GM19455 (cell line): ENCODE measurements at regions not wholly inside any gene's neighbourhood (a gene's known extent, or its start where the extent isn't known, plus 50 kb on each side); places are given as distances from the start of the nearest gene placed in this dataset.
A peak's percentile ranks its signal among the peaks of the same experiment; 100 is the strongest.
"Not testable (repeated sequence)": the region's sequence is repeated elsewhere in the genome, so short reads cannot be mapped to it uniquely, and the experiment has no call there.

Source experiments
- ATAC-seq: cut with Tn5 transposase; IDR thresholded peaks from one replicate; pipeline ENCODE4 v1.9.1; 2021; ENCODE audit not compliant: unreplicated experiment

DNA sequence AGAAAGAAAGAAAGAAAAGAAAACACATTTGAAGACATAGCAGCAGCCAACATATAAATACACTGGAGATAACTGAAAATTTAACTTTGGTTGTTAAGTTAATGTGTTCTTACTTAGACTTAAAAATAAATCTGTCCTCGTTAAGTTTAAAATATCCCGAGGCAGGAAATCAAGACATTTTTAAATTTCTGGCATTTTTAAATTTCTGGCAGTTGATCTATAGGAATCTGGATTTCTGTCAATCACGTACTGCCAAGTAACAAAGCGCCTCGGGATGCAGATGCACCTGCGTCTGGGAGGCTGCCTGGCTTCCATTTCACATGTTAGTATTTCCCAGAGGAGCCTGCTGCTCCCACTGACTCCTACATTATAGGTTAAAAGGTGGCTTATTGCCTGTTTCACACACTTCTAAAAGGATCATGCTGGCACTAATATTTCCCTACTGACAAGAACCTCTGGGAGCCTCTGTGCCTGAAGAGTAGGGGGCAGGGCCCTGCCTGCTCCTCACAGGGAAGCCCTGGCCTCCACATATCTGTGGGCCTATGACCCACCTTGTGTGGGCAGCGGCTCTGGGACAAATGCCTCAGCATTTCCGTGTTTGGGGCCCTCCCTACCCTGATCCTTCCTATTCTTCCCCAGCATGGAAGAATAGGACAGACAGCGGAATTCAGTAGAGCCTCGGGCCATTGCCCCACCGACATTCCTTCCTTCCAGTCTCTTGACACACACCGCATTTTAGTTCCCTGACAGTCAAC lies 62.8 kb upstream of the ATP12A start:
- no peak for ATAC-seq

DNA sequence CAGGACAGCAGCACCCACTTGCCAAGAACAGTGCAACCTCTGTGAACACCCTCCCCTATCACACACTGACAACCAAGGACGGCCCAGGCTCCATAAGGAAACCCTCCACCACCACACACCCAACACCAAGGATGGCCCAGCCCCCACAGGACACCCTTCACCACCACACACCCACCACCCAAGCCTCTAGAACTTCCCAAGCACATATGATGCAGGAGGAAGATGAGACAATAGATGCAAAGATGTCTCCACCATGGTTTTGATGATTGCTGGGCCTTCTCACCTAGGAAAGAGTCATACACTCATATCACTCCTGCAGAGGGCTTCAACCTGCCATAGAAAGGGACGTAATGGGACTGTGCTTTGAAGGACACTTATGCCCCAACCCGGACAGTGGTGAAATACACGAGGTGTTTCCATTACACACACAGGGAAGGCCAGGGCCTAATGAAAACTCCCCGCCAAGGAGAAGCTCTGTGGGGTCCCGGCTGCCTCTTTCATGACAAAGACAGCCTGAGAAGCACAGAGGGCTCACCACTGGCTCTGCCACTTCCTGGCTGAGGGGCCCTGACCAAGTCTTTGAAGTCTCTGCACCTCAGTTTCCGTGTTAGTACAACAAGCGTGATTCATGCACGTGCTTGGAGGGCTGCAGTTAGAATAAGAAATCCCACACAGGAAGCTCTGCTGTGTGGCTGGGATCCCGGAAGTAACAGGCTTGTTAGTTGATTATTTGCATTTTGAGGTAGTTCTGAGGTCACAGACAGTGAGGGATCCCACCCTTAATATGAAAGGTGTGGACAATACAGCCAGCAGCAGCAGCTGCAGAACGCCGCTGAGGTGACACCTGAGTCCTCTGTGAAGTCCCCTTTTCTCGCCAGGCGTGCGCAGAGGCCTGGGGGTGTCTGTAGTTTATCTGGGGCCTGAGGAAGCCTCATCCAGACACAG lies 61.9 kb upstream of the ATP12A start:
- ATAC-seq, result no peak

DNA sequence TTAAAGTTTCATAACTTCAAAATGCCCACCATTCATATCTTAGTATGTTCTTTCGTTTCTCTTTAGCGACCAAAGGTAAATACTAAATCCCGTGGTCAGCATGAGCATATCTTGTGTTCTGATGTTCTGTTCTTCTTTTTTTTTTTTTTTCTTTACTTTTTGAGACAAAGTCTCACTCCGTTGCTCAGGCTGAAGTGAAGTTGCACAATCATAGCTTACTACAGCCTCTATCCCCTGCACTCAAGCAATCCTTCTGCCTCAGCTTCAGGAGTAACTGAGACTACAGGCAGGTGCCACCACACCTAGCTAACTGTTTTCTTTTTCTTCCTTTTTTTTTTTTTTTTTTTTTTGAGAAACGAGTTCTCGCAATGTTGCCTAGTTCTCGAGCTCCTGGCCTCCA lies 60.9 kb upstream of the ATP12A start:
- no peak for ATAC-seq

DNA sequence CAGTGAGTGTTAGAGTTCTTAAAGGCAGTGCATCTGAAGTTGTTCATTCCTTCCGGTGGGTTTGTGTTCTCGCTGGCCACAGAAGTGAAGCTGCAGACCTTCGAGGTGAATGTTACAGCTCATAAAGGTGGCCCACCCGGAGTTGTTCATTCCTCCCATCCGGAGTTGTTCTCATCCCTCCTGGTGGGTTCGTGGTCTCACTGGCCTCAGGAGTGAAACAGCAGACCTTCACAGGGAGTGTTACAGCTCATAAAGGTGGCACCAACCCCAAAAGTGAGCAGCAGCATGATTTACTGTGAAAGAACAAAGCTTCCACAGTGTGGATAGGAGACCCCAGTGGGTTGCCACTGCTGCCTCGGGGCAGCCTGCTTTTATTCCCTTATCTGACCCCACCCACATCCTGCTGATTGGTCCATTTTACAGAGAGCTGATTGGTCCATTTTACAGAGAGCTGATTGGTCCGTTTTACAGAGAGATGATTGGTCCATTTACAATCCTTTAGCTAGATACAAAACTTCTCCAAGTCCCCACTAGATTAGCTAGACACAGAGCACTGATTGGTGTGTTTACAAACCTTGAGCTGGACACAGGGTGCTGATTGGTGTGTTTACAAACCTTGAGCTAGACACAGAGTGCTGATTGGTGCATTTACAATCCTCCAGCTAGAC lies 57.6 kb upstream of the ATP12A start:
- ATAC-seq, result not testable (repeated sequence)

DNA sequence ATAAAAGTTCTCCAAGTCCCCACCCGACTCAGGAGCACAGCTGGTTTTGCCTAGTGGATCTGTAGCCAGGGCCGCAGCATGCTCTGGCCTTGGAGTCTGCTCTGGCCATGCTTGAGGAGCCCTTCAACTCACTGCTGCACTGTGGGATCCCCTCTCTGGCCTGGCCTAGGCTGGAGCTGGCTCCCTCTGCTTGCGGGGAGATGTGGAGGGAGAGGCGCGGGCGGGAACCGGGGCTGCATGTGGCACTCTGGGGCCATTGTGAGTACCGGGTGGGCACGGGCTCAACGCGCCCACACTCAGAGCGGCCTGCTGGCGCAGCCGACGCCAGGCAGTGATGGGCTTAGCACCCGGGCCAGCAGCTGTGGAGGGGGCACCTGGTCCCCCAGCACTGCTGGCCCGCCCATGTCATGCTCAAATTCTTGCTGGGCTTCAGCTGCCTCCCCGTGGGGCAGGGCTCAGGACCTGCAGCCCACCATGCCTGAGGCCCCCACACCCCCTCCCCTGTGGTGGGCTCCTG lies 57.0 kb upstream of the ATP12A start:
- ATAC-seq, result no peak

DNA sequence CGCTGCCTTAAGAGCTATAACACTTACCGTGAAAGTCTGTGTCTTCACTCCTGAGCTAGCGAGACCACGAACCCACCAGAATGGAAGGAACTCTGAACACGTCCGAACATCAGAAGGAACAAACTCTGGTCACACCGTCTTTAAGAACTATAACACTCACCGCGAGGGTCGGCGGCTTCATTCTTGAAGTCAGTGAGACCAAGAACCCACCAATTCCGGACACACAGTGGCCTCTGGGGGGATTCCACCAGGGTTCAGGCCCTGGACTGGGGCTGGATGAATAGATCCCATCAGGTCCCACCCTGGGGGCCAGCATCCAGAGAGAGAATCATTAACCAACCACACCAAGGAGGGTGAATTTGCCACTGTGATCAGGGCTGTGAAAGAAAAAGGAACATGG lies 55.8 kb upstream of the ATP12A start:
- no peak for ATAC-seq

DNA sequence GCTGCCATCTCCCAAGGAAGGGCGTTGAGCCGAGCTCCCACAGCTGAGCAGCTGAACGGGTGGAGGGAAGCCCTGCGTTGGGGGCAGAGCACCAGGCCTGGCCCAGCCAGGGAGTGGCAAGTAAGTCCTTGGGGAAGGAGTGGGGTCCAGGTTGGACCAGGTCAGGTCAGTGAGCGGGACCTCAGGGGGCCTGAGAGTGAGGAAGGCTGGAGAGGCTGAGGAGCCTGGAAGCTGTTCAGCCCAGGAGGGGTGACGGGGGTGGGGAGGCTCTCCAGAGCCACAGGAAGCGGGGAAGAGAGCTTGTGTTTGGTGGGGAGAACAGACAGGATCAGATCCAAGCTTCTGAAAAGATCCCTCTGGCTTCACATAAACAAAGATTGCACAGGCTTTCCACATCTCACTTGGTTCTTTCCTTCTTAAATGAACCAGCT lies 55.4 kb upstream of the ATP12A start:
- no peak for ATAC-seq

DNA sequence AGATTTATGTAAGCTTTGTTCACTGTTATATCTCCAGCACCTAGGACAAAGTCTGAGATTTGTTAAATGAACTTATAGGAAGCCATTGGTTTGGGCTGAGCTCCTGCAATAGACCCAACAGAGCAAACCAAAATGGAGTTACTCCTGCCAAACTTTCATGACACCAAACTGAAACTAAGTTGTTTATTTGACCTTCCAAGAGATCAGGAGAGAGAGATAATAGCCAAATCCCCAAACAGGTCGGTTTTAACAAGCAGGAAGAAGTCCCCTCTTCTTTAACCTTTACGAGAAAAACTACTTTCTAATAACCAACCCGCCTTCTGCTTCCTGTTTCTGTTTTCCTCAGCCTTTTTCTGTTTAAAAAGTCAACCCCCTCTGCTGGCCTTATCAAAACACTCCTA lies 54.9 kb upstream of the ATP12A start:
- peak; percentile 56 for ATAC-seq

DNA sequence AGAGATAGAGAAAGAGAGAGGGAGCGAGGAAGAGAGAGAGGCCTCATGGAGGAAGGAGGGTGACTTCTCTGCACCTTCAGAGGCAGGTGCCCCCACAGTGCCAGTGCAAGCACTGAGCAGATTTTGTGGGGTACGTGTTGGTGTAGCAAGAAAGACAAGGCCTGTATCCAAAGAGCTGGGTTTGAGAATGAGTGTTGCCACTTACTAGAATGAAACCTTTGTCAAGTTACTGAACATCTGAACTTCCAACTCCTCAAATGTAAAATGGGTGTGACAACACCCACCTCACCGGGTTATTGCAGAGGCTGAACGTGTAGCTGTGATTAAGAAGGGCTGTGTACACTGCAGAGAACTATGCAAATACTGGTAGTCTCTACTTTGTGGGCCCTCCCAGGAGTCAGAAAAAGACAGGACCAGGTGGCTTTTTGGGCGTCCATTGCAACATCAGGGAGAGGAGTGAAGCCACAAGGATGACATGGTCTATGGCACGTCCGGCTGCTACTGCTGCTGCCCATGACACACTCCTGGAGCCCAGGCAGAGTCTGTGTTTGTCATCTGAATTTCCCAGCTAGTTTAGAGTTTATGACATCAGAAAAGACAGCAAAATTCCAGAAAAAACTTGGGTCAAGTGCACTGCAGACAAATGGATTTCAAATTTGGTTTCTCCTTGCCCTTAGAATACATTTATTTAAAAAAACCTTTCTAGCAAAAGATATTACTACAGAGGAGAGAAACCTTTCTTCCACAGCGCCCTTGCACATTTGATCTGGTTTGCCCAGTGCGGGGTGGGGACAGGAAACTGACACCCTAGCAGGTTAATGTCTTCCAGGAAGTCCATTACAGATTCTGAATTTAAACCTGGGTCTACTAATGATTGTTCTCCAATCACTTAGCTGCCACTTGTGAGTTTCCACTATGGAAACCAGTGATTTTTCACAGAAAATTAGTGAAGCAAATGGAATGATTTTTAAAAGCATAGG lies 54.0 kb upstream of the ATP12A start:
- peak; percentile 71 for ATAC-seq

DNA sequence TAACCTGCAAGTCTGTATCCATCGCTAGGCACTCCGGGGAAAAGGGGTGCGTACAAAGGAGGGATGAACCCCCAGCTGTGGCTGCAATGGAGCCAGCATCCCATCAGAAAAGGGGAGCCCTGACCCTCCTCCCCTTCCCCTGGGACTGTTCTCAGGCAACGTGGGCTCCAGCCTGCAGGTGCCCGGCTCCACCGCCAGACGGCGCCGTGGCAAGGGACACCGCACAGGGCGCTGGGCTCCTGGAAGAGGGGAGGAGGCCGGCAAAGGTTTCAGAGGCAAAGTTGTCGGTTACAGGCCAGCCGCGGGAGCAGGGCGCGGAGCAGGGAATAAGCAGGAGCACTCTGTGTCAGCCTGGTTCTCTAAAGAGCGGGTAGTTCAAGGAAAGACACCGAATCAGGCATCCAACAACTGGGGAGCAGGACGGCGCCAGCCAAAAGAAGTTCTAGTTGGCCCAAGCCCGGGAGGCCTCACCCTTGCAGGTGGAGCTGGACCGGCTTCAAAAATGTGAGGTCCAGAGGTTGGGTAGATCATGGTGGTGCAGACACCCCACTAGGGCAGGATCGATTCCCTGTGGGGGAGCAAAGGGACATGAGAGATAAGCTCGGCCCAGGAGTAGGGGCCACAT lies 53.0 kb upstream of the ATP12A start:
- no peak for ATAC-seq

DNA sequence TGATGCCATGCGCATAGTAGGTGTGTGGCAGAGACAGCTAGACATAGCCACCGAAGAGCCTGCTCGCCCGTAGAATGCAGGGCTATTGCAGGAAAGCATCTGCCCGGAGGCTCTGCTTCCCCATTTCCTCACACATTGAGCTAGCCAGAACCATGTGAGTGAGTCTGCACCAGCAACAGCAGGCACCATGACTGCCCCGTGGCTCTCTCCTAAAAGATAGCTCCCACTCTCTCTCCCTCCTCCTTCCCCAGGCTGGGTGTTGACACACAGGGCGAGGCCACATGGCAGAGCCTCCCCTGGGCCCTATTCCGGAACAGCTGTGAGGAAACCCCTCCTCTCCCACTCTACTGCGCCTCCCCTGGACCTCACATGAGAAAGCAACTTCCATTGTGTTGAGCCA lies 52.3 kb upstream of the ATP12A start:
- no peak for ATAC-seq

DNA sequence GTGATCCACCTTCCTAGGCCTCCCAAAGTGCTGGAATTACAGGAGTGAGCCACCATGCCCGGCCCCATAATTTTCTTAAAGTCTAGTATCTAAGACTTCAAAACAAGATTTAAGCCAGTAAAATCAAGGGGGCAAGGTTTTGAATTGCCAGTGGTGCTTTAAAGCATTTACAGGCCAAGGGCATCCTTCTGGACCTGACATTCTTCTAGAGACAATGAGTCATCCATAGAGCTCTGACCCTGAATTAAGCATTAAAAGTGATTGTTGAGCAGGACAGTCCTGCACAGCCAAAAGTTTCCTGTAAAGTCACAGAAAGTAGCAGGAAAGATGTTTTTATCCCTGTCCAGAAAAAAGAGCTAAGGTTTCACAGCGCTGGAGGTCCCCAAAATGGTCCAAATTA lies 50.9 kb upstream of the ATP12A start:
- no peak for ATAC-seq

DNA sequence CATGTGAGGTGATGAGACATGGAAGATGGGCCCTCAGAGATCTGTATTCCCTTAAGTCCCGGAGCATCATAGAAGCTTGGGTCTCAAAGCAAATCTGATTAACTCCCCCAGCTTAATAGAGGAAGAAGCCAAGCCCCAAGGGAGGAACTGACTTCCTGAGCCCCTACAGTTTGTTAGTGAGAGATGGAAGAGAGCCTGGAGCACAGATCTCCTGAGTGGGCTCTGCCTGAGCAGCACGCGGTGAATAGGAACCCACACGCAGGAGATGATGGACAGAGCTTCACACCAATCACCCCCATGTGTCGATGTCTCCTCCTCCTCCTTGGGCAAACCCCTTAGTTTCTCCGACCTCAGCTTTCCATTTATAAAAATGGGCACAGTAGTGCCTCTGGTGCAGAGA lies 50.1 kb upstream of the ATP12A start:
- no peak for ATAC-seq
